Smooth muscle cell (in vitro differentiated cells): ENCODE measurements at regions not wholly inside any gene's neighbourhood (a gene's known extent, or its start where the extent isn't known, plus 50 kb on each side); places are given as distances from the start of the nearest gene placed in this dataset.
"Not testable (repeated sequence)": the region's sequence is repeated elsewhere in the genome, so short reads cannot be mapped to it uniquely, and the experiment has no call there.

Experiments used
- DNase-seq: peaks from one replicate; lab custom pipeline; 2025; ENCODE audit not compliant: unreplicated experiment; lab: John Stamatoyannopoulos, UW
- H2AFZ ChIP-seq: fragments of 200-600 bp; sonication (generic); 2 replicates; pipeline ENCODE4 v1.6.0; 2016; ENCODE audit warnings: antibody characterized with exemption, low read depth, mild to moderate bottlenecking
- H3F3A ChIP-seq: fragments of 200-600 bp; sonication (generic); 2 replicates; pipeline ENCODE4 v1.6.0; 2017; ENCODE audit warnings: antibody characterized with exemption, low read depth
- H3K27ac ChIP-seq: fragments of 200-600 bp; sonication (generic); 2 replicates; pipeline ENCODE4 v1.5.1; 2016; ENCODE audit warnings: low read depth, mild to moderate bottlenecking
- H3K27me3 ChIP-seq: fragments of 200-600 bp; sonication (generic); 2 replicates; pipeline ENCODE4 v1.6.1; 2016; ENCODE audit warnings: low read depth, mild to moderate bottlenecking
- H3K36me3 ChIP-seq: fragments of 200-600 bp; sonication (generic); 2 replicates; pipeline ENCODE4 v1.5.1; 2016; ENCODE audit warnings: low read depth
- H3K4me1 ChIP-seq: fragments of 200-600 bp; sonication (generic); 2 replicates; pipeline ENCODE4 v1.5.1; 2016; ENCODE audit warnings: low read depth
- H3K4me2 ChIP-seq: fragments of 200-600 bp; sonication (generic); 2 replicates; pipeline ENCODE4 v1.6.0; 2016; ENCODE audit warnings: mild to moderate bottlenecking
- H3K4me3 ChIP-seq: fragments of 200-600 bp; sonication (generic); 2 replicates; pipeline ENCODE4 v1.5.1; 2016; ENCODE audit warnings: mild to moderate bottlenecking
- H3K79me2 ChIP-seq: fragments of 200-600 bp; sonication (generic); 2 replicates; pipeline ENCODE4 v1.6.0; 2016; ENCODE audit warnings: low read depth, mild to moderate bottlenecking
- H3K9ac ChIP-seq: fragments of 200-600 bp; sonication (generic); 2 replicates; pipeline ENCODE4 v1.6.0; 2016; ENCODE audit warnings: low read depth
- H3K9me3 ChIP-seq: fragments of 200-600 bp; sonication (generic); replicated peaks from 2 replicates; pipeline ENCODE4 v1.5.1; 2016; ENCODE audit warnings: low read depth
- H4K20me1 ChIP-seq: fragments of 200-600 bp; sonication (generic); 2 replicates; pipeline ENCODE4 v1.6.0; 2016; ENCODE audit warnings: low read depth
- WGBS: methylation state at CpG from one replicate; pipeline ENCODE4 v1.1.7; 2016; ENCODE audit warnings: low lambda C conversion rate; 5-methylcytosine and 5-hydroxymethylcytosine counted together
- TF ChIP-seq, protein P1 (sequence below): fragments of 200-600 bp; sonication (generic); IDR thresholded peaks from 2 replicates; pipeline ENCODE4 v1.5.1; 2017; ENCODE audit warnings: borderline replicate concordance, mild to moderate bottlenecking, antibody characterized with exemption; ENCODE audit not compliant: insufficient read depth, poor library complexity, severe bottlenecking

DNA sequence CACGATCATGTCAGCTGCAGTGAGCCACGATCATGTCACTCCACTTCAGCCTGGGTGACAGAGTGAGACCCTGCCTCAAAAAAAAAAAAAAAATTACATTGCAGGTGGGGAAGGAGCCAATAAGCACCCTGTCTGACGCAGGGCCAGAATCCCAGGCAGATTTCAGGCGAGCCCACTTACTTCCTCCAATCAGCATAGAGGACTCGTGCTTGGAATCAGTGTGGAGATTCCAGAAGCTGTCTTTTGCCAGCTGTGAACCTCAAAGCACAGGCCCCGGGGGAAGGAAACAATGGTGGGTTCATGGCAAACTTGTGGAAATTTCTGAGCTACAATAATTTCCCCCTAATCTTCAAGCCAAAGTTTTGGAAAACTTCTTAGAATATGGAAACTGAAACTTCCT, 178.2 kb upstream of the ZNF644 start:
- Histone ChIP-seq H4K20me1 (no peaks in the 10 kb centered on the region), H3K4me1 (no peaks in the 10 kb centered on the region), H3K36me3 (no peaks in the 10 kb centered on the region), H3K4me2 (no peak overlapping the region), H3K27me3 (no peaks in the 10 kb centered on the region), H3K9me3 (no peaks in the 10 kb centered on the region), H3F3A (no peaks in the 10 kb centered on the region), H3K79me2 (no peaks in the 10 kb centered on the region), H2AFZ (no peak overlapping the region), H3K27ac (no peak overlapping the region), H3K4me3 (no peak overlapping the region), H3K9ac (no peak overlapping the region)
- WGBS: 88% methylated on average over 6 of the region's 6 CpGs
- no peak for DNase-seq
- TF ChIP-seq, protein P1, sequence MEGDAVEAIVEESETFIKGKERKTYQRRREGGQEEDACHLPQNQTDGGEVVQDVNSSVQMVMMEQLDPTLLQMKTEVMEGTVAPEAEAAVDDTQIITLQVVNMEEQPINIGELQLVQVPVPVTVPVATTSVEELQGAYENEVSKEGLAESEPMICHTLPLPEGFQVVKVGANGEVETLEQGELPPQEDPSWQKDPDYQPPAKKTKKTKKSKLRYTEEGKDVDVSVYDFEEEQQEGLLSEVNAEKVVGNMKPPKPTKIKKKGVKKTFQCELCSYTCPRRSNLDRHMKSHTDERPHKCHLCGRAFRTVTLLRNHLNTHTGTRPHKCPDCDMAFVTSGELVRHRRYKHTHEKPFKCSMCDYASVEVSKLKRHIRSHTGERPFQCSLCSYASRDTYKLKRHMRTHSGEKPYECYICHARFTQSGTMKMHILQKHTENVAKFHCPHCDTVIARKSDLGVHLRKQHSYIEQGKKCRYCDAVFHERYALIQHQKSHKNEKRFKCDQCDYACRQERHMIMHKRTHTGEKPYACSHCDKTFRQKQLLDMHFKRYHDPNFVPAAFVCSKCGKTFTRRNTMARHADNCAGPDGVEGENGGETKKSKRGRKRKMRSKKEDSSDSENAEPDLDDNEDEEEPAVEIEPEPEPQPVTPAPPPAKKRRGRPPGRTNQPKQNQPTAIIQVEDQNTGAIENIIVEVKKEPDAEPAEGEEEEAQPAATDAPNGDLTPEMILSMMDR: no peak

DNA sequence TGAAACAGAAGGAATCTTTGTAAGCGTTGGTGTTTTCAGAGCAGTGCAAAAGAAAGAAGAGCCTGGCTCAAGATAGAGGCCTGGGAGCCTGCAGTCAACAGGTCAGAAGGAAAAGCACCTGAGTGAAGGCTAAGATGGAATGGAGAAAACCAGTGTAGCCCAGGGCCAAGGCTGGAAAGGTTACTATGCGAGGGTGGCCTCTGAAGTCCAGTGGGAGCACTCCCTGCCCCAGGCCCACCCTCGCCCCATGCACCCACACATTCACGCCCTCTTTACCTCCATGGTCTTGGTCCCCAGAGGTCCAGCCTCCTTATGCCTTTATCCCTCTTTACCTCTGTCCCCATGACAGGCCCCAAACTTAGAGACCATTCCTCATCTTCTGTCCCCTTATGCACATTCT, 169.2 kb upstream of the ZNF644 start:
- TF ChIP-seq, protein P1: no peak
- Histone ChIP-seq H4K20me1 (no peaks in the 10 kb centered on the region), H3K9me3 (no peaks in the 10 kb centered on the region), H3K4me2 (no peak overlapping the region), H3K79me2 (no peaks in the 10 kb centered on the region), H2AFZ (no peak overlapping the region), H3K4me1 (no peaks in the 10 kb centered on the region), H3K36me3 (no peaks in the 10 kb centered on the region), H3K27ac (no peak overlapping the region), H3K9ac (no peak overlapping the region), H3F3A (no peaks in the 10 kb centered on the region), H3K4me3 (no peak overlapping the region), H3K27me3 (no peaks in the 10 kb centered on the region)
- no peak for DNase-seq
- 96% methylated on average over 4 of the region's 4 CpGs for WGBS

GRCh38 chr1:91189096-91189495, 167.3 kb upstream of the ZNF644 start:
- H3K4me1 ChIP-seq: no peaks in the 10 kb centered on the region

GRCh38 chr1:91182807-91183206, 161.0 kb upstream of the ZNF644 start:
- not testable (repeated sequence) for H3F3A ChIP-seq, H3K9ac ChIP-seq, H3K27ac ChIP-seq, DNase-seq, H3K27me3 ChIP-seq, H4K20me1 ChIP-seq, H3K4me1 ChIP-seq, H3K79me2 ChIP-seq, H3K36me3 ChIP-seq, H2AFZ ChIP-seq, H3K4me3 ChIP-seq, H3K9me3 ChIP-seq, H3K4me2 ChIP-seq

More at GRCh38 chr1:91189096-91189495, 167.3 kb upstream of the ZNF644 start:
- Histone ChIP-seq H2AFZ (no peak overlapping the region), H3K9ac (no peak overlapping the region), H3K79me2 (no peaks in the 10 kb centered on the region), H3F3A (no peaks in the 10 kb centered on the region), H3K27ac (no peak overlapping the region), H3K36me3 (no peaks in the 10 kb centered on the region), H3K4me2 (no peak overlapping the region), H3K27me3 (no peaks in the 10 kb centered on the region), H3K9me3 (no peaks in the 10 kb centered on the region), H4K20me1 (no peaks in the 10 kb centered on the region), H3K4me3 (no peak overlapping the region)
- no peak for DNase-seq
- TF ChIP-seq, protein P1: no peak
- WGBS: 79% methylated on average over 4 of the region's 4 CpGs
